Neural cell (in vitro differentiated cells): ENCODE measurements at regions not wholly inside any gene's neighbourhood (a gene's known extent, or its start where the extent isn't known, plus 50 kb on each side); places are given as distances from the start of the nearest gene placed in this dataset.

Experiments used
- CTCF ChIP-seq: fragments of 450-650 bp; IDR thresholded peaks from 2 replicates; pipeline ENCODE4 v1.5.1; 2014; ENCODE audit warnings: antibody characterized with exemption, mild to moderate bottlenecking, moderate library complexity; ENCODE audit not compliant: poor library complexity, severe bottlenecking
- MXI1 ChIP-seq: fragments of 450-650 bp; conservative IDR thresholded peaks from 2 replicates; pipeline ENCODE4 v1.6.1; 2014; ENCODE audit warnings: antibody characterized with exemption, mild to moderate bottlenecking; ENCODE audit not compliant: poor library complexity, severe bottlenecking
- POLR2AphosphoS5 ChIP-seq: IDR thresholded peaks from 2 replicates; pipeline ENCODE4 v1.6.1; 2012
- RAD21 ChIP-seq: fragments of 450-650 bp; conservative IDR thresholded peaks from 2 replicates; pipeline ENCODE4 v1.6.1; 2014; ENCODE audit warnings: antibody characterized with exemption, mild to moderate bottlenecking, moderate library complexity
- SMC3 ChIP-seq: fragments of 450-650 bp; conservative IDR thresholded peaks from 2 replicates; pipeline ENCODE4 v1.6.1; 2014; ENCODE audit warnings: antibody characterized with exemption, mild to moderate bottlenecking, moderate library complexity; ENCODE audit not compliant: poor library complexity

- TF ChIP-seq CTCF (no peak), MXI1 (no peak), RAD21 (no peak), SMC3 (no peak), POLR2AphosphoS5 (no peak)
These were observed 389.8 kb upstream of the BRINP1 start for GRCh38 chr9:119758990-119759389.
